SK-N-SH (cell line): ENCODE measurements at regions not wholly inside any gene's neighbourhood (a gene's known extent, or its start where the extent isn't known, plus 50 kb on each side); places are given as distances from the start of the nearest gene placed in this dataset.

ENCODE experiments used
- CTCF ChIA-PET: fragments of 300-600, 350-600 bp; formaldehyde crosslinking; extraction: SDS; loops from one replicate; lab custom pipeline; 2021; lab: Yijun Ruan, JAX
- POLR2A ChIA-PET: fragments of 350-600 bp; sonication (Branson Sonifier 250); formaldehyde crosslinking; extraction: SDS; loops from one replicate; lab custom pipeline; 2020; ENCODE audit warnings: antibody characterized with exemption, inconsistent platforms; lab: Yijun Ruan, JAX
- DNase-seq: peaks from one replicate; pipeline ENCODE4 v3.0.0; 2012
- H2AFZ ChIP-seq: fragments of 200-600 bp; sonication (generic); 2 replicates; pipeline ENCODE4 v1.8.1; 2016; ENCODE audit warnings: antibody characterized with exemption, mild to moderate bottlenecking, low read depth
- H3F3A ChIP-seq: fragments of 200-600 bp; sonication (generic); replicated peaks from 2 replicates; pipeline ENCODE3; 2016; ENCODE audit warnings: antibody characterized with exemption, mild to moderate bottlenecking; ENCODE audit not compliant: insufficient read depth
- H3K27ac ChIP-seq, 2 experiments: fragments of 200-500 bp in 1 of 2; fragments of 200-600 bp in 1 of 2; sonication (Bioruptor generic) in 1 of 2; sonication (generic), shearing (Covaris generic) in 1 of 2; 2 replicates each; pipeline versions ENCODE4 v1.5.1 to v1.6.1; 2014 to 2016; ENCODE audit warnings: low read depth in 2 of 2, inconsistent platforms in 1 of 2, low read length in 1 of 2, mild to moderate bottlenecking in 1 of 2, mixed read lengths in 1 of 2
- H3K27me3 ChIP-seq: fragments of 200-600 bp; sonication (generic), shearing (Covaris generic); 2 replicates; pipeline ENCODE4 v1.6.1; 2016; ENCODE audit warnings: mixed run types; ENCODE audit not compliant: insufficient read depth
- H3K36me3 ChIP-seq, 2 experiments: fragments of 200-500 bp in 1 of 2; fragments of 200-600 bp in 1 of 2; sonication (Bioruptor generic) in 1 of 2; sonication (generic) in 1 of 2; replicated peaks in 1 of 2; 2 replicates each; pipeline versions ENCODE3 to v1.5.1; 2014 to 2016; ENCODE audit warnings: low read length in 1 of 2, mild to moderate bottlenecking in 1 of 2; ENCODE audit not compliant: insufficient read depth in 2 of 2, control insufficient read depth in 1 of 2
- H3K4me1 ChIP-seq, 2 experiments: fragments of 200-500 bp in 1 of 2; fragments of 200-600 bp in 1 of 2; sonication (Bioruptor generic) in 1 of 2; sonication (generic), shearing (Covaris generic) in 1 of 2; 2 replicates each; pipeline versions ENCODE4 v1.5.1 to v1.6.1; 2014 to 2016; ENCODE audit warnings: low read depth in 1 of 2, low read length in 1 of 2, mixed run types in 1 of 2; ENCODE audit not compliant: insufficient read depth in 2 of 2, control insufficient read depth in 1 of 2
- H3K4me2 ChIP-seq: fragments of 200-600 bp; sonication (generic), shearing (Covaris generic); 2 replicates; pipeline ENCODE4 v1.6.1; 2017; ENCODE audit warnings: mixed run types
- H3K4me3 ChIP-seq, 2 experiments: fragments of 200-500 bp in 1 of 2; fragments of 200-600 bp in 1 of 2; sonication (Bioruptor generic) in 1 of 2; sonication (generic), shearing (Covaris generic) in 1 of 2; 2 replicates each; pipeline versions ENCODE4 v1.5.1 to v1.8.1; 2014 to 2016; ENCODE audit warnings: low read depth in 2 of 2, inconsistent platforms in 1 of 2, low read length in 1 of 2, mild to moderate bottlenecking in 1 of 2, mixed read lengths in 1 of 2, moderate library complexity in 1 of 2
- H3K79me2 ChIP-seq: fragments of 200-600 bp; sonication (generic); 2 replicates; pipeline ENCODE4 v1.8.1; 2017; ENCODE audit warnings: mild to moderate bottlenecking; ENCODE audit not compliant: insufficient read depth
- H3K9ac ChIP-seq: fragments of 200-600 bp; sonication (generic); 2 replicates; pipeline ENCODE4 v1.6.1; 2017; ENCODE audit warnings: mixed run types
- H3K9me2 ChIP-seq: fragments of 200-600 bp; sonication (generic); 2 replicates; pipeline ENCODE4 v1.6.1; 2017; ENCODE audit warnings: mixed run types
- H3K9me3 ChIP-seq: fragments of 200-600 bp; sonication (generic); 2 replicates; pipeline ENCODE4 v1.6.1; 2017; ENCODE audit warnings: mixed run types, mild to moderate bottlenecking, moderate library complexity
- H4K20me1 ChIP-seq: fragments of 200-600 bp; sonication (generic); 2 replicates; pipeline ENCODE4 v1.6.1; 2017; ENCODE audit warnings: mild to moderate bottlenecking, mixed run types; ENCODE audit not compliant: insufficient read depth
- ELF1 ChIP-seq: IDR thresholded peaks from 2 replicates; pipeline ENCODE4 v1.4.0; 2012
- EP300 ChIP-seq, 2 experiments: IDR thresholded peaks; 2 replicates each; pipeline versions ENCODE4 v1.4.0 to v1.6.1; 2012; ENCODE audit warnings: borderline replicate concordance in 1 of 2, low read depth in 1 of 2, low read length in 1 of 2
- EZH2phosphoT487 ChIP-seq: fragments of 200-600 bp; sonication (generic); IDR thresholded peaks from 2 replicates; pipeline ENCODE4 v1.6.1; 2017; ENCODE audit warnings: low read depth, mixed run types, mild to moderate bottlenecking, antibody characterized with exemption, moderate library complexity, borderline replicate concordance
- FOSL2 ChIP-seq: IDR thresholded peaks from 2 replicates; pipeline ENCODE4 v1.4.0; 2012; ENCODE audit warnings: low read depth, mild to moderate bottlenecking, moderate library complexity, borderline replicate concordance
- FOXM1 ChIP-seq: IDR thresholded peaks from 2 replicates; pipeline ENCODE4 v1.4.0; 2012; ENCODE audit warnings: low read depth, mild to moderate bottlenecking
- GABPA ChIP-seq: IDR thresholded peaks from 2 replicates; pipeline ENCODE4 v1.4.0; 2012; ENCODE audit warnings: low read depth, mild to moderate bottlenecking
- GATA2 ChIP-seq: sonication (generic); formaldehyde crosslinking; IDR thresholded peaks from 2 replicates; pipeline ENCODE4 v1.5.0; 2020; ENCODE audit warnings: mild to moderate bottlenecking, missing genetic modification reagents
- JUND ChIP-seq: IDR thresholded peaks from 2 replicates; pipeline ENCODE4 v1.4.0; 2012
- NRF1 ChIP-seq: IDR thresholded peaks from 2 replicates; pipeline ENCODE4 v1.6.1; 2012; ENCODE audit warnings: low read depth, mild to moderate bottlenecking, low read length
- POLR2AphosphoS5 ChIP-seq: IDR thresholded peaks from 2 replicates; pipeline ENCODE4 v1.6.1; 2012; ENCODE audit warnings: low read depth, low read length
- RAD21 ChIP-seq: IDR thresholded peaks from 2 replicates; pipeline ENCODE4 v1.6.1; 2012; ENCODE audit warnings: mild to moderate bottlenecking, low read length
- RFX5 ChIP-seq: IDR thresholded peaks from 2 replicates; pipeline ENCODE4 v1.6.1; 2012; ENCODE audit warnings: mild to moderate bottlenecking, improper control_type of control experiment, low read length
- RXRA ChIP-seq: IDR thresholded peaks from 2 replicates; pipeline ENCODE4 v1.4.0; 2012; ENCODE audit warnings: low read depth, mild to moderate bottlenecking, borderline replicate concordance
- WGBS: methylation state at CpG from one replicate; pipeline ENCODE4 v1.1.6; 2017; ENCODE audit warnings: low lambda C conversion rate; 5-methylcytosine and 5-hydroxymethylcytosine counted together
- TF ChIP-seq, protein P1 (sequence below): IDR thresholded peaks from 2 replicates; pipeline ENCODE4 v1.6.1; 2012; ENCODE audit warnings: mild to moderate bottlenecking, low read depth, low read length, moderate library complexity
- TF ChIP-seq, protein P2 (sequence below): IDR thresholded peaks from 2 replicates; pipeline ENCODE4; 2012
- TF ChIP-seq, protein P3 (sequence below): fragments of 150-350 bp; IDR thresholded peaks from 2 replicates; pipeline ENCODE4 v1.6.1; 2016; ENCODE audit warnings: mild to moderate bottlenecking, low read depth, low read length
- TF ChIP-seq, protein P4 (sequence below): IDR thresholded peaks from 2 replicates; pipeline ENCODE4 v1.4.0; 2012; ENCODE audit warnings: low read depth
- TF ChIP-seq, protein P5 (sequence below): IDR thresholded peaks from 2 replicates; pipeline ENCODE4 v1.4.0; 2012; ENCODE audit warnings: low read depth, borderline replicate concordance
- TF ChIP-seq, protein P6 (sequence below): IDR thresholded peaks from 2 replicates; pipeline ENCODE4 v1.4.0; 2012; ENCODE audit warnings: low read depth, borderline replicate concordance

DNA sequence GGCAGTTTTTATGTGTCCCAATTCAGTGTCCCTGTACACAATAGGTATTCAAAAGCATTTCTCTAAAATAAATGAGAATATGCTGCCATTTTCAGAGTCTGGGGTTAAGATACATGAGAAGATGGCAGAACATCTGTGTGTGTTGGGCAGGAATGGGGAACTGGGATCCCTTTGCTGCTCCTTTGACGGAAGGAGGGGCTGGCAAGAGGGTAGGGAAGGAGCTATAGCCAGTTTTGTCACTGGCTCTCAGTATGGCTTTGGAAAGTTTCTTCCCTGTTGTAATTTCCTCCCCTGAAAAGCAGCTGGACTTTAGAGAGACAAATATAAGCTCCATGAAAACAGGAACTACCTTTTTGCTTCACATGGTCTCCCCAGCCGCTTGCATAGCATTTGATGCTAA lies 137.5 kb upstream of the PRR23C start:
- Histone ChIP-seq H3K27me3 (no peaks in the 10 kb centered on the region), H3K4me3 (no peak overlapping the region), H3K9me2 (no peaks in the 10 kb centered on the region), H3K79me2 (no peaks in the 10 kb centered on the region), H3K9me3 (no peaks in the 10 kb centered on the region), H4K20me1 (no peaks in the 10 kb centered on the region), H3K9ac (no peak overlapping the region), H3K4me1 (no peaks in the 10 kb centered on the region), H3F3A (no peaks in the 10 kb centered on the region), H3K36me3 (no peaks in the 10 kb centered on the region), H3K27ac (no peak overlapping the region), H3K4me2 (no peak overlapping the region), H2AFZ (no peak overlapping the region)
- no peak for DNase-seq
- no peak for TF ChIP-seq EP300 (IDR thresholded peaks at IDR 0.05; ENCODE audit: borderline replicate concordance in 1 of 2, low read depth in 1 of 2, low read length in 1 of 2)
- TF ChIP-seq, protein P1, sequence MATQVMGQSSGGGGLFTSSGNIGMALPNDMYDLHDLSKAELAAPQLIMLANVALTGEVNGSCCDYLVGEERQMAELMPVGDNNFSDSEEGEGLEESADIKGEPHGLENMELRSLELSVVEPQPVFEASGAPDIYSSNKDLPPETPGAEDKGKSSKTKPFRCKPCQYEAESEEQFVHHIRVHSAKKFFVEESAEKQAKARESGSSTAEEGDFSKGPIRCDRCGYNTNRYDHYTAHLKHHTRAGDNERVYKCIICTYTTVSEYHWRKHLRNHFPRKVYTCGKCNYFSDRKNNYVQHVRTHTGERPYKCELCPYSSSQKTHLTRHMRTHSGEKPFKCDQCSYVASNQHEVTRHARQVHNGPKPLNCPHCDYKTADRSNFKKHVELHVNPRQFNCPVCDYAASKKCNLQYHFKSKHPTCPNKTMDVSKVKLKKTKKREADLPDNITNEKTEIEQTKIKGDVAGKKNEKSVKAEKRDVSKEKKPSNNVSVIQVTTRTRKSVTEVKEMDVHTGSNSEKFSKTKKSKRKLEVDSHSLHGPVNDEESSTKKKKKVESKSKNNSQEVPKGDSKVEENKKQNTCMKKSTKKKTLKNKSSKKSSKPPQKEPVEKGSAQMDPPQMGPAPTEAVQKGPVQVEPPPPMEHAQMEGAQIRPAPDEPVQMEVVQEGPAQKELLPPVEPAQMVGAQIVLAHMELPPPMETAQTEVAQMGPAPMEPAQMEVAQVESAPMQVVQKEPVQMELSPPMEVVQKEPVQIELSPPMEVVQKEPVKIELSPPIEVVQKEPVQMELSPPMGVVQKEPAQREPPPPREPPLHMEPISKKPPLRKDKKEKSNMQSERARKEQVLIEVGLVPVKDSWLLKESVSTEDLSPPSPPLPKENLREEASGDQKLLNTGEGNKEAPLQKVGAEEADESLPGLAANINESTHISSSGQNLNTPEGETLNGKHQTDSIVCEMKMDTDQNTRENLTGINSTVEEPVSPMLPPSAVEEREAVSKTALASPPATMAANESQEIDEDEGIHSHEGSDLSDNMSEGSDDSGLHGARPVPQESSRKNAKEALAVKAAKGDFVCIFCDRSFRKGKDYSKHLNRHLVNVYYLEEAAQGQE: no peak
- no peak for TF ChIP-seq RXRA
- no peak for TF ChIP-seq FOXM1
- no peak for TF ChIP-seq RFX5
- no peak for TF ChIP-seq GABPA
- TF ChIP-seq RAD21: no peak
- TF ChIP-seq JUND: no peak
- no peak for TF ChIP-seq GATA2 (CRISPR knock-in tag)
- TF ChIP-seq, protein P2, sequence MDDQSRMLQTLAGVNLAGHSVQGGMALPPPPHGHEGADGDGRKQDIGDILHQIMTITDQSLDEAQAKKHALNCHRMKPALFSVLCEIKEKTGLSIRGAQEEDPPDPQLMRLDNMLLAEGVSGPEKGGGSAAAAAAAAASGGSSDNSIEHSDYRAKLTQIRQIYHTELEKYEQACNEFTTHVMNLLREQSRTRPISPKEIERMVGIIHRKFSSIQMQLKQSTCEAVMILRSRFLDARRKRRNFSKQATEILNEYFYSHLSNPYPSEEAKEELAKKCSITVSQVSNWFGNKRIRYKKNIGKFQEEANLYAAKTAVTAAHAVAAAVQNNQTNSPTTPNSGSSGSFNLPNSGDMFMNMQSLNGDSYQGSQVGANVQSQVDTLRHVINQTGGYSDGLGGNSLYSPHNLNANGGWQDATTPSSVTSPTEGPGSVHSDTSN: no peak
- no peak for TF ChIP-seq NRF1
- TF ChIP-seq, protein P3, sequence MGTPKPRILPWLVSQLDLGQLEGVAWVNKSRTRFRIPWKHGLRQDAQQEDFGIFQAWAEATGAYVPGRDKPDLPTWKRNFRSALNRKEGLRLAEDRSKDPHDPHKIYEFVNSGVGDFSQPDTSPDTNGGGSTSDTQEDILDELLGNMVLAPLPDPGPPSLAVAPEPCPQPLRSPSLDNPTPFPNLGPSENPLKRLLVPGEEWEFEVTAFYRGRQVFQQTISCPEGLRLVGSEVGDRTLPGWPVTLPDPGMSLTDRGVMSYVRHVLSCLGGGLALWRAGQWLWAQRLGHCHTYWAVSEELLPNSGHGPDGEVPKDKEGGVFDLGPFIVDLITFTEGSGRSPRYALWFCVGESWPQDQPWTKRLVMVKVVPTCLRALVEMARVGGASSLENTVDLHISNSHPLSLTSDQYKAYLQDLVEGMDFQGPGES: no peak
- TF ChIP-seq, protein P4, sequence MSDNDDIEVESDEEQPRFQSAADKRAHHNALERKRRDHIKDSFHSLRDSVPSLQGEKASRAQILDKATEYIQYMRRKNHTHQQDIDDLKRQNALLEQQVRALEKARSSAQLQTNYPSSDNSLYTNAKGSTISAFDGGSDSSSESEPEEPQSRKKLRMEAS: no peak
- TF ChIP-seq POLR2AphosphoS5: no peak
- TF ChIP-seq ELF1: no peak
- TF ChIP-seq, protein P5, sequence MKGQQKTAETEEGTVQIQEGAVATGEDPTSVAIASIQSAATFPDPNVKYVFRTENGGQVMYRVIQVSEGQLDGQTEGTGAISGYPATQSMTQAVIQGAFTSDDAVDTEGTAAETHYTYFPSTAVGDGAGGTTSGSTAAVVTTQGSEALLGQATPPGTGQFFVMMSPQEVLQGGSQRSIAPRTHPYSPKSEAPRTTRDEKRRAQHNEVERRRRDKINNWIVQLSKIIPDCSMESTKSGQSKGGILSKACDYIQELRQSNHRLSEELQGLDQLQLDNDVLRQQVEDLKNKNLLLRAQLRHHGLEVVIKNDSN: no peak
- TF ChIP-seq FOSL2: no peak
- no peak for TF ChIP-seq EZH2phosphoT487
- TF ChIP-seq, protein P6, sequence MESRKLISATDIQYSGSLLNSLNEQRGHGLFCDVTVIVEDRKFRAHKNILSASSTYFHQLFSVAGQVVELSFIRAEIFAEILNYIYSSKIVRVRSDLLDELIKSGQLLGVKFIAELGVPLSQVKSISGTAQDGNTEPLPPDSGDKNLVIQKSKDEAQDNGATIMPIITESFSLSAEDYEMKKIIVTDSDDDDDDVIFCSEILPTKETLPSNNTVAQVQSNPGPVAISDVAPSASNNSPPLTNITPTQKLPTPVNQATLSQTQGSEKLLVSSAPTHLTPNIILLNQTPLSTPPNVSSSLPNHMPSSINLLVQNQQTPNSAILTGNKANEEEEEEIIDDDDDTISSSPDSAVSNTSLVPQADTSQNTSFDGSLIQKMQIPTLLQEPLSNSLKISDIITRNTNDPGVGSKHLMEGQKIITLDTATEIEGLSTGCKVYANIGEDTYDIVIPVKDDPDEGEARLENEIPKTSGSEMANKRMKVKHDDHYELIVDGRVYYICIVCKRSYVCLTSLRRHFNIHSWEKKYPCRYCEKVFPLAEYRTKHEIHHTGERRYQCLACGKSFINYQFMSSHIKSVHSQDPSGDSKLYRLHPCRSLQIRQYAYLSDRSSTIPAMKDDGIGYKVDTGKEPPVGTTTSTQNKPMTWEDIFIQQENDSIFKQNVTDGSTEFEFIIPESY: no peak
- 0% methylated on average over 2 of the region's 2 CpGs for WGBS
- POLR2A ChIA-PET: no interaction called here
- CTCF ChIA-PET: interaction anchor here (0.9 kb wide), 1 partner anchor 70 kb away, joined by 3 read pairs; no protein-coding TSS in a partner anchor
